Hepatic stellate cell (primary cell): ENCODE measurements at regions not wholly inside any gene's neighbourhood (a gene's known extent, or its start where the extent isn't known, plus 50 kb on each side); places are given as distances from the start of the nearest gene placed in this dataset.

ENCODE experiments used
- DNase-seq: peaks from one replicate; pipeline ENCODE4 v3.0.0; 2011; ENCODE audit warnings: low spot score

DNA sequence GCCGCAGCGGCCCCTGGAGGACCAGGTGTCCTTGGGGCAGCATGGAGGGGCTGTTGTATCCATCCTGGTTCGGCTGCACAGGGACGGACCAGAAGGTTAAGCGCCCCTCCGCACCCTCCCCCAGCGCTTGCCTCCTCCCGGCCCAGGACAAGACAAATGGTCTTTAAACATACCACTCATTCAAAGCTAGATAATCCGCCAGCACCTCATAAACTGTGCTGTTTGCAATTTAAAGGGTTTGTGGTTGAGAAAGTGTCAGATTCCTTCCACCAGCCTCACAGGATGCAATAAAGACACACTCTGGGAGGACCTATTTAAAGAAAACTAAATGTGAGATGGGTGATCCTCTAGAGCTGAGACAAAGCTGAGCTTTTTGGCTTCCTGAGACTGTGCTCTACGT lies 426.2 kb upstream of the EEF2KMT start:
- DNase-seq, result no peak

DNA sequence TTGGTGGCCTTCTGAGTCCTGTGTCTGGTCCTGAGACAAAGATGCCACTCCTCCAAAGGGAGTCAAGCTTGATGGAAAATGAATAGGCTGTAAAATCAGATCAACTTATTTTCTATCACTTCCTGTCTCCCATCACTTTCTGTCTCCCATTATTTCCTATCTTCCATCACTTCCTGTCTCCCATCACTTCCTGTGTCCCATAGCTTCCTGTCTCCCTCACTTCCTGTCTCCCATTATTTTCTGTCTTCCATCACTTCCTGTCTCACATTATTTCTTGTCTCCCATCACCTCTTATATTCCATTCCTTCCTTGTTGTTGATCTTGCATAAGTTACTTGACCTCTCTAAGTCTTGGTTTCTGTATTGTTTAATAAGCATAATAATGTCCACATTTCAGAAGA lies 418.5 kb upstream of the EEF2KMT start:
- no peak for DNase-seq

DNA sequence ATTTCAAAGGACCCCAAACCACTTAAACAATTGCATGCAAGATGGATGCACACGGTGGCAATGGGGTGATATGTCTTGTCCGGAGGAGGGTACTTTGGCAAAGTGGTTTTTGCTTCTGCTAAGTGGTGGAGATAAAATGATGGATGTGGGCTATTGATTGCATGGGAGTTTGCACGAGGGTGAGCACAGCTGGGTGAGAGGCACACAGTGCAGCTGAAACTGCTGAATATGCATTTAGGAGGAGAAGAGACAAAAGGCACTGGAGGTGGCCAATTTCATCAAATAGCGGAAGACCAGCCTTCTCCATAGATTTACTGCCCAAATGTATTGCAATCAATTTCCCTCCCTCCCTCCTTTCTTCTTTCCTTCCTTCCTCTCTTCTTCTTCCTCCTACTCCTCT lies 414.4 kb upstream of the EEF2KMT start:
- DNase-seq, result no peak

DNA sequence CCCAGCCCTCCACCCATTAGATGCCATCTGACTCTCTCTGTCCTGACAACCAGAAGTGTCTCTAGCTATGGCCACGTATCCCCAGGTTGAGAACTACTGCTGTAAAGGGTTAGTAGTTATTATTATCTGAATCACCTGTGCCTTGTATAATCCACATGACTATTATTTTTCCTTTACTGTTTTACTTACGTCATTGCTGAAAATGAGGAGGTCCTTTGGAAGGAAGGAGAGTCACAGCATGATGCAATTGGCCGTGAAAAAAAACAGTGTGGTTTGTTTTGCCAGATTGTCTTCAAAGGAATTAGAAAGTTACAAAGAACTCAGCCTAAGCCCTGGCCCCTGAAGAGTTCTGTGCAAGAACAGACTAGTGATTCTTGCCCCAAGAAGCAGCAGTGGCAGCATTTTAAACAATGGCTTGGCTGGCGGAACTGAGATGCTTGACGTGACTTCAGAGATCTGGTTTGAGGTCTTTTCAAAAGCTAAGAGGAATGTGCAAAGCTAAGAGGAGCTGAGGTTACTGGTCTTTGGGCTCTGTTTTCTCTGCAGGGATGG lies 413.3 kb upstream of the EEF2KMT start:
- DNase-seq, result no peak

DNA sequence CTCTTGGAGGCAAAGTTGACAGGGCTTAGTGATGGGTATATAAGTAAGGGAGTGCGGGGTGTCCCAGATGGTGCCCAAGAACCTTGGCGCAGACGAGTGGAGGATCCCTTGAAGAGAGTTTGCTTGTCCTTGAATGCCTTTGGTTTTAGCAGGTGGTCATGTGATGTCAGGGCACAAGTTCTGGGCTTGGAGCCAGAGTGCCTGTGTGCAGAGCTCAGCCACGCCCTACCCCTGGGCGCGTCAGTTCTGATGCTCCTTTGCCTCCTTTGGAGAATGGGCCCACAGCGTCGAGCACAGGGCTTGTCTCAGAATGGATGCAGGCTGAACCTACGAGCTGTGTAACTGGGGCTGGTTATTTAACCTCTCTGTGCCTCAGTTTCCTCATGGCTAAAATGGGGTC lies 412.2 kb upstream of the EEF2KMT start:
- no peak for DNase-seq

DNA sequence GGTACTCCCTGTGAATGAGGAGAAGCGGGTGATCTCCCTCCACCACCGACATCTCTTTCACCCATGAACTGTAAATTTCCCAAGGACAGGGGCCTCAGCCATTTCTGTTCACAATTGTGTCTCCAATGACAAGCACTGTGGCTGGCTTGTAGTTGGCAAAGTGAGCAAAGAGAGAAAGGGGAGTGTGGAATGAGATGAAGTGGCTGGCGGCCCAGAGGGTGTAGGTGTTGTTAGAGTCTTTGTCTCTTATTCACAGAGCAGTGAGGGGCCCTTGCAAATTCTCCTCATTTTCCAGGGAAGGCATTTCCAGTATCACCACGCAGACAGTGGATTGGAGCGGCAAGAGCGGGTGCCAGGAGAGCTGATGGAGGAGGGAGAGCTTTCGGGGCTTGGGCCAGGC lies 411.7 kb upstream of the EEF2KMT start:
- no peak for DNase-seq

DNA sequence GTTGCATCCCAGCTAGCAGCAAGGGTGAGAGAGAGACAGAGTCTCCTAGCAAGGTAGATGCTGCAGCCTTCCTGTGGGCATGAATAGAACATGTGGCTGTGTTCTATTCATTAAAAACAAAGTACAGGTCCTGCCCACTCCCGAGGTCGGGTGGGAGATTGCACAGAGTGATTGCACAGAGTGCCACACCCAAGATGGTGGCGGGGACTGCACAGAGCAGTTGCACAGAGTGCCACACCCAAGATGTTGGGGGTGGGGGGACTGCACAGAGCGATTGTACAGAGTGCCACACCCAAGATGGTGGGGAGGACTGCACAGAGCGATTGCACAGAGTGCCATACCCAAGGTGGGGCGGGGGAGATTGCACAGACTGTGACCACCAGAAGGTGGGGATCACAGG lies 410.8 kb upstream of the EEF2KMT start:
- DNase-seq, result no peak

DNA sequence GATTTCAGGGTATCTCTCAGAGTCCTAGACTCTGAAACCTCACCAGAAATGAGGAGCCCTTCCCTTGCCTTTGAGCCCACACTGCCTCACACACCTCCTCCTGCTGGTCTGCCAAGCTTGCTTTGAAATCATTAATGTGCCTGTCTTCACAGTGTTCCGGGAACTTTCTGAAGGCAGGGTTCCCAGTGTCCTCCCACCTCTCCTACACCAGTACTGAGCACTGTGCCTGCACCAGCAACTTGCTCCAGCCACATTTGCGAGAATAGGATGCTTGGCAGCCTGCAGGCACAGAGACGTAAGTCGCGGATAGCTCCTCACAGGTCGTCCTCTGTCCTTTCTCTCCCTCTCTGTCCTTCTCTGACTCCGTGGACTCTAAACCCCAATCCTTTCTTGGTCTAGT lies 408.4 kb upstream of the EEF2KMT start:
- no peak for DNase-seq

DNA sequence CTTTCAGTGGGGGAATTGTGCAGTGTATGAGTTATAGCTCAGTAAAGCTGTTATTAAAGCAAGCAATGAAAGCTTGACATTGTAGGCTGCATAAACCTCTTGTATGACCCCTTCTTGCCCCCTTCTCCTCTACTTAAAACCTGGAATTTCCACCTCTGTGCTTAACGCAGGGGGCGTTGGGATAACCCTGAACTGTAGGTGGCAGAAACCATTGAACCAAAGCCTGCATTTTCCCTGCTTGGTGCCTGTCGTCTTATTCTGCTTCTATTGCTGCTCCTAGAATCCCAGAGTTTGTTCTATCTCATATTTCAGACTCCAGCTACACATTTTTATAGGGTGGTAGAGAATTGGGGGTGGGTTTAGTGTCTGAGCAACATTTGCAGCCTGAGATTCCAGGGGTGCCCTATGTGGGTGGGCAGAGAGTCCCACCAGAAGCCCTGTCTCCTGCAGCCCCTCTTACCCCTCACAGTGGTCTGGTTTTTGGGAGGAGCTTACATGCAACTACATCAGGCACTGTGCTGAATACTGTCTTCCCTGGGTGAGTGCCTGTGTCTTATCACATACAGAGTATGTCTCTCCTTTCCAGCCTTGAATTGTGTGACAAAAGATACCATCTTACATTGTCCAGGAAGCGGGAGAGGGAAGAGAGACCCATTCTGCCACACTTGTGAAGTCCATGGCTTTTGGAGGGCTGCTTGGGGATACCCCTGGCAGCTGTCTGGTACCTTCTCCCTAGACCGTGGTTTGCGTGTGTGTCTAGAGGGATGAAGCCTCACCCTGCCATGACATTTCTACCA lies 407.7 kb upstream of the EEF2KMT start:
- no peak for DNase-seq

DNA sequence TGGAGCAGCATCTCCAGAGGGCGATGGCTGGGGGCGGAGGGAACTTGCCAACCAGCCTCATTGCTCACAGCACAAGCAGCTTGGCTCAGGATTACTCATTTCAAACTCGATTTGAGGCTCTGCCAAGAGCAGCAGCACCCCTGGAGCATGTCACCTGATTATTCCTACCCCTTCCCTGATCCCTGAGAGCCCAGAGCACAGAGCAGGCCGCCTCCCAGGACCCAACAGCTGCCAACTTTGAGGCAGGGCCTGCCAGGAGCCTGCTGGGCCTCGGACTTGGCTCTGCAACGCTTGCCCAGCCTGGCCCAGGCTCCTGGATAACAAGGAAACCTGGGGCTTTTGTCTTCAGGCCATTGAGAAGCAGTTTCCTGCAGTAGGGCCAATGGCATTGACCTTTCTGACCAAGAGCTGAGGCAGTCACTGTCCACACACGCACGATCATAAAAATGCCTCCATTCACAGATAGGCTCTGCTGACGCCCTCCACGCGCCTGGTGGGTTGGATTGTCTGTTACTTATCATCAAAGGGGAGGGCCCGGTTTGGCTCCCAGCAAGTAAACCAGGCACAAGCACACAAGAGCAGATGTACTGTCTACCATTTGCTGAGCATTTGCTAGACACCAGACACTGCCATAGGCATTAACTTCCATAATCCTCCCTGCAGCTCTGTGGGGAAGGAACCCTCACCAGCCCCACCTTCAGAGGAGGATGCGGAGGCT lies 406.6 kb upstream of the EEF2KMT start:
- no peak for DNase-seq

DNA sequence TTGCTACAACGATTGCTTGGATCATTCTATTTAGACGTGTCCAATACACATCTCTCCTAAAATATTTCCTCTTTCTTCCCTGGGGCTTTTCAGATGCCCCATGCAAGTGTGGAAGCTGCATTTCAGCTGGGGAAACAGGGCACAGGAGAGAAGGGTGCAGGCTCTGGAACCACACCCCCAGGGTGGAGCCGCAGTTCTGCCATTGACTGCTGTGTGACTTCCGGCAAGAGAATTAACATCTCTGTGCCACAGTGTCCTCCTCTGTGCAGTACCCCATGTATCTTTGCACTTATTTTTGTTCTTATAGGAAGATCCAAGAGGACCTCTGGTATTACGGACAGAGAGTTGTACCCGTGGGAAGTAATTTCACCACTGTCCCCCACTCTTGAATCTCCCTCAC lies 405.3 kb upstream of the EEF2KMT start:
- DNase-seq, result no peak

DNA sequence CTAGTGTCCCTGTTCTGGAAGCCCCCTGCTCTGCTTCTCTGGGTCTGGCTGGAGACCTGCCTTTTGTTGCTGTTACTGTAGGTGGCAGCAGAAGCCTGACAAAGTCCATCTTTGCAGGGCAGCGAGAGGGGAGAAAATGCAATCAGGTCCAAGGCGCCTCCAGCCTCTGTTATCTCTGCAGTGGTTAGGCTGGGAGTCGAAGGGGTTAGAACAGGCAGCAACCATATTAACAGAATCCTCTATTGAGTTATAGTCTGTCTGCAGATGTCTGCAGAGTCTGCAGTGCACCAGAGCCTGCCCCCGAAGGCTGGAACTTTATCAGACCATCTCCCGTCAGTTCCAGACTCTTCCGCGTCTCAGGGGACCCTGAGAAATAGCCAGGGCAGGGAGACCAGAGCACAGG lies 404.9 kb upstream of the EEF2KMT start:
- no peak for DNase-seq

DNA sequence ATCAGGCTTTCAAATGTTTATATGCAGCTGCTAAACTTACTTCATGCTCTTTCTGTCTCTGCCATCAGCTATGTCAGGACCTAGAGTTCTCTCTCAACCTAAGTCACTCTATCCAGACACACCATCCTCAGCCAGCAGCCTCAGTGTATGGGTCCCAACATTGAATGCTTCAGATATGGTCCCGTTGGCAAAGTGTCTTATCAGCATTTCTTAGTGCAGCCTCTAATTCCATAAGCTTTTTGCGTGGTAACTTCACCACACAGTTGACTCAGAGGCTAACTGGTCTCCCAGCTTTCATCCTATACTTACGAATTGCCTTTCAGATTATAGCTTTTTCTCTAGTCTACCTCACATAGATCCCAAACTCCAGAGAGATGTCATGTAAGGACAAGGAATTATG lies 402.9 kb upstream of the EEF2KMT start:
- DNase-seq, result no peak

DNA sequence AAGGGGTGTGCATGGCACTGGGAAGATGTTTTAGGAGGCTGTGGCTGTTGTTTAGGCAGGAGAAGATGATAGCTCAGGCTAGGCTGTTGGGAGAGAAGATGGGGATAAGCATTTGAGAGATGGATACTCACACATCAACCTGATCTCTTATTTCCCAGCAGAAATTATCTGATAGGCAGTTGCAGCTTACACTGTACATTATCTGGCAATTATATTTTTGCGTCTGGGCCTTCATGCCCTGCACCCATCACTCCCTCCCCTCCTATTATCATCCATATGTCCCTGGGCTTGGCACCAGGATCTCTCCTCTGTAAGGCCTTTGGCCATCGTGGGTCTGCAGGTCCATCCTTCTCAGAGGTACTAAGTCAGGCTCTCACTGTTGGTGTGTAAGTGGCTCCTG lies 401.0 kb upstream of the EEF2KMT start:
- DNase-seq, result no peak

DNA sequence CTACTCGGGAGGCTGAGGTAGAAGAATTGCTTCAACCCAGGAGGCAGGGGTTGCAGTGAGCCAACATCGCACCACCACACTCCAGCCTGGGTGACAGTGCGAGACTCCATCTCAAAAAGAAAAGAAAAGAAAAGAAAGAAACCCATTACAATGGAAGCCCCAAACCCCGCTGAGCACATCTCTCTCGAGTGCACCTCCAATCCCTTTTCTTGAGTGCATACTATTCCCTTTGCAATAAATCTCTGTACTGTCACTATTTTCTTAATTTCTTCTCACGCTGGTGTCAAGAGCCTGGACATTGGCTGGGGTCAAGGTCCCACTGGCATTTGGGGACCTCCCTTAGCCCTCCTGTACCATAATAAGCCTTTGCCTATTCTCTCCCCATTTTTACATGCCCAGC lies 398.4 kb upstream of the EEF2KMT start:
- DNase-seq, result no peak

DNA sequence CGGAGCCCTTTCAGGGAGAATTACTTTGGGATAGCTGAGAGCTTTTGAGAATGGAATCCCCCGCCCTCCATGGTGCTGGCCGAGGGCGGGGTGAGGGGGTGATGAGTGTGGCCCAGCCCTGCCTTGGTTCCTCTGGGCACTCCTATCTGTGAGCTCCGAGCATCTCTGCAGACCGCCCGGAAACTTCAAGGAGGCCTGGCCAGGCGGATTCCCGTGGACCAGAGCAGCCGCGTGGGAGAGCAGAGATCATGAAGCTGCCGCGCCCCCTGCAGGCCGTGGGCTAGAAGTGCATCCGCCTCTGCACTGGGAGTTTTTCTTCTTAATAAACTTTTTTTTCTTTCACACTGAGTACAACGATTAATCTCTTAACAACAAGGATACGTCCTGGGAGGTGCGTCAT lies 392.9 kb upstream of the EEF2KMT start:
- DNase-seq, result no peak

DNA sequence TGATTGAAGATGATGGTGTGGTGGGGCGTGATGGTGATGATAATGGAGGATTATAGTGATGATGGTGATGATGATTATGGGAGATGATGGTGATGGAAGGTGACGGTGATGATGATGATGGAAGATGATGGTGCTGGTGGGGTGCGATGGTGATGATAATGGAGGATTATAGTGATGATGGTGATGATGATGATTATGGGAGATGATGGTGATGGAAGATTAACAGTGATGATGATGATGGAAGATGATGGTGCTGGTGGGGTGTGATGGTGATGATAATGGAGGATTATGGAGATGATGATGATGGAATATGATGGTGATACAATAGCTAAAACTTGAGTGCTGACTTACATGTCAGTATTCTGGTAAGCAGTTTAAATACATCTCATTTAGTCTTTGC lies 391.0 kb upstream of the EEF2KMT start:
- no peak for DNase-seq

DNA sequence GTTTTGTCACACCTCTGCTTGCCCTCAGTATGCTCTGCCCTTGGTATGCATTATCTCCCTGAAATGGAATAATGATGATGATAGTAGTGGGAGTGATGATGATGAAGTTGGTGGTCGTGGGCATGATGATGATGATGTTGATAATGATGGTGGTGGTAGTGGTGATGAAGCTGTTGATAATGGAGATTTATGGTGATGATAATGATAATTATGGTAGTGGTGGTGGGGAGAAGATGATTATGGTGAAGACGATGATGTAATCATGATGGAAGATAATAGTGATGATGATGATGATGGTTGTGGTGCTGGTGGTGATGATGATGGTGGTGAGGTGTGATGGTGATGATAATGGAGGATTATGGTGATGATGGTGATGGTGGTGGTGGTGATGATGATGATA lies 390.1 kb upstream of the EEF2KMT start:
- DNase-seq, result no peak

DNA sequence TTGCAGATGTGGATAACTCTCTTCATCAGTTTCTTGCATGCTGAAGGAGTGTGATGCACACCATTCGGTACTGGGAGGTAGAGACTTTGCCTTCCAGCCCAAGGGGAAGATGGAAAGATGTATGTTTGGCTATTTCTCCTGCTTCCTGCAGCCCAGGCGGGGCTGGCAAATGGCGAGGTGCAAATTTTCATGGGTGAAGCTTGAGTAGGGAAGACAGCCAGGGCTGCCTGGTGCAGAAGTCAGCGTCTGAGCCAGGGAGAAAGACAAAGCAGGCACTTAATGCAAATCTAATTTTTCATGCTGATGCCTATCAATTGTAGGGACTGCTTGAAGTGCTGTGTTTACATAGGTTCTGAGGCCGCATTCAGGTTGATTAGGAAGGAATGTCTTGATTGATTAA lies 384.7 kb upstream of the EEF2KMT start:
- DNase-seq, result no peak

DNA sequence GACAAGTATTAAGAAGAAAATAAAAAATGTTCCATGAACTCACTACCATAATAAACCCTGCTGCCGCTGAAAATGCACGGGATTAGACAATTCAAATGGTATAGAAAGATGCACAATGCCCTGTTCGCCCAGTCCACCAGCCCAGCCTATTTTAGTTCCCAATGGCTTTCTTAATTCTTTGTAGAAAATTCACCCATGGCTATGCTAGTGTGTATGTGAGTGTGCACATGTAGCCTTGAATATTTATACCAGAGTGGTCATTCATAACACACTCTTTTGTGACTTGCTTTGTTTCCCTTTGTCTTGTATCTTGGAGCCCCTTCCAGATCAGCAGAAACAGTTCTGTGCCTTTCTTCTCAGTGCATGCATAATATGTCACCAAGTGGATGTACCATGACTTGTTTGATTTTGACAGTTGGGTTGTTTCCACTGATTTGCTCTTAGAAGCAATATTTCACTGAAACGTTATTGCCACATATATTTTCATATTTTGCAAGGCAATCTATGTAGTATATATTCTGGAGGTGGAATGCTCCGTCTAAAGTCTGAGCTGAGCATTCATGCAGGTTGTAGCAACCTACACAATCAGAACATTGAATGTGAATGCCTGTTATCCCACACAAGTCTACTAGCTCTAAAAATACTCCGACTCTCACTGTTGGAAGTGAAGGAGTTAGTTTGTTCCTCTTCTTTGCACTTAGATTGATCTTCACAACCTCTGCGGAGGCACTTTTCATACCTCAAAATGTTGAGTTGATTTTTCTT lies 383.0 kb upstream of the EEF2KMT start:
- no peak for DNase-seq

DNA sequence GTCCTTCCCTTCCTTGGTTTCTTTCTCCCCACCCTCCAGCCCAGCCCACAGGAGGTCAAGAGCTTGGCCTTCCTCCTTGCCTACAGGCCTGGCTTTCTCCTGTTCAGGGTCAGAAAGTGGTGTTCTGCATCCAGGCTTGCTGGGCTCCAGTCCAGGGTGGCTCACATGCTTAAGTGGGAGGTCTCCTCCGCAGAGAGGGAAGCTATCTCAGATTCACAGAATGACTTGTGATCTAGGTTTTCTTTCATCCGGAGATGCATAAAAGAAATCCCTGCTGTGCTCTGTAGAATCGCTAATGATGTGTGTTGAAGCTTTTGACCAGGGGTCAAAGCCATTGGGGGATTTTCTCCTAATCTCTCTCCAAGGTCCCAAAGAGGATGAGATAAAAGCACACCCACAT lies 382.3 kb upstream of the EEF2KMT start:
- DNase-seq, result no peak

DNA sequence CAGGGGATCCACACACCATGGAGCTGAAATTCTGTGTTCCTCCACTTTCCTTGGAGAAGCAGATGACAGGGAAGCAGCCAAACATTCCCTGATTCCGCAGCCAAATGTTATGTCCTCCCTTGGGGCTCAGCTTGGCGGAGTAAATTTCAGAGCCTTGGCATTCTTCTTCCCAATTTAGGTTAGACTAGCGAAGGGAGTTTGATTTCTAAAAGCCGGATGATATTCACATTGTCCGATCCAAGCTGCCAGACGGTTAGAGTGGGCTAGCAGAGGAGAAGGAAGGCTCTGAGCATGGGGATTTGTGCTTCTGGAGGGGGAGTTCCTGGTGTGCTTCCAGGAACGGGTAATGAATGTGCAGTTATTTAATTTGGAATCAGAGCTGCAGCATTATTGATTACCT lies 380.4 kb upstream of the EEF2KMT start:
- DNase-seq, result no peak

DNA sequence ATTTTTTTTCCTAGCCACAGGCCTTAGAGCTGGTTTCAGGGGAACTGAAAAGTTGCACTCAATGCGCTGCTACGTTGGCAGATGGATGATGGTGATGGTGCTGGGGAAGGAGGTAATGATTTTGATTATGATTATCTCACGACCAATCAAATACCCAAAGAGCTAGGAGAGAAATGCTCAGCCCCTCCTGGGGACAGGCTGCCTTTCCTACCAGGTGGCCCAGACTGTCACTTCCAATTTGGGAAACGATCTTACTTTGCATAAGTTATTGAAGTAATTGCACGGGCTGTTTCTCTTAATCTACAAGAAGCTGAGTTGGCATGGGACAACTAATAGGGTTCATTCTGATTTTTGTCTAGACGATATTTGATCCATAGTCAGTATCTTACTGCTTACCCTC lies 379.7 kb upstream of the EEF2KMT start:
- DNase-seq, result no peak
